Hepatocyte (in vitro differentiated cells): ENCODE measurements at regions not wholly inside any gene's neighbourhood (a gene's known extent, or its start where the extent isn't known, plus 50 kb on each side); places are given as distances from the start of the nearest gene placed in this dataset.

Source experiments
- EZH2 ChIP-seq: fragments of 200-600 bp; sonication (generic); IDR thresholded peaks from 2 replicates; pipeline ENCODE4 v1.6.1; 2016; ENCODE audit warnings: antibody characterized with exemption, mild to moderate bottlenecking, borderline replicate concordance
- TF ChIP-seq, protein P1 (sequence below): fragments of 200-600 bp; sonication (generic); IDR thresholded peaks from 2 replicates; pipeline ENCODE4 v1.5.1; 2016; ENCODE audit warnings: antibody characterized with exemption, mild to moderate bottlenecking; ENCODE audit not compliant: poor library complexity

DNA sequence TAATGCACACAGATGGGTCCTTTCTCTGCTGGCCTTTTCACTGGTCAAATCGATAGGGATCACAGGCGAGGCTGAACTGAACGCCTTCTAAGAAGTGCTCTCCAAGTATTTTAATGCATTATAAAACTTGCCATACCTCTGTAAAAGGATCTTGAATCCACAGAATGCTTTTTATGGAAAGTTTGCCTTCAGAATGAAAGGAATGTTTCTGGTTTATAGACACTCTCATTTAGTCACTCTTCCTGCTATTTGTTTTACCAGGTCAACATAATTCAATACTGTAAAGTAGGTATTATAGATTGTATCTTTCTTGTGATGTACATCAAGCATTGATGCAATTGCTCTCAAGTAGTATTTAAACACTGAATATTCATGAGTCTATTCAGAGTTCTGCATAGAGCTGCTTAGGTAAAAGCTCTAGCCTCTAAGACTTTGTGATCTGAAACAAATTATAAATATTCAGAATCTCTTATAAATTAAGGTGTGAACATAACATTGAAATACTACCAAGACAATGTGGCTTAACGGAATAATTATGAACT lies 308.4 kb downstream of the ISL1 start:
- TF ChIP-seq, protein P1, sequence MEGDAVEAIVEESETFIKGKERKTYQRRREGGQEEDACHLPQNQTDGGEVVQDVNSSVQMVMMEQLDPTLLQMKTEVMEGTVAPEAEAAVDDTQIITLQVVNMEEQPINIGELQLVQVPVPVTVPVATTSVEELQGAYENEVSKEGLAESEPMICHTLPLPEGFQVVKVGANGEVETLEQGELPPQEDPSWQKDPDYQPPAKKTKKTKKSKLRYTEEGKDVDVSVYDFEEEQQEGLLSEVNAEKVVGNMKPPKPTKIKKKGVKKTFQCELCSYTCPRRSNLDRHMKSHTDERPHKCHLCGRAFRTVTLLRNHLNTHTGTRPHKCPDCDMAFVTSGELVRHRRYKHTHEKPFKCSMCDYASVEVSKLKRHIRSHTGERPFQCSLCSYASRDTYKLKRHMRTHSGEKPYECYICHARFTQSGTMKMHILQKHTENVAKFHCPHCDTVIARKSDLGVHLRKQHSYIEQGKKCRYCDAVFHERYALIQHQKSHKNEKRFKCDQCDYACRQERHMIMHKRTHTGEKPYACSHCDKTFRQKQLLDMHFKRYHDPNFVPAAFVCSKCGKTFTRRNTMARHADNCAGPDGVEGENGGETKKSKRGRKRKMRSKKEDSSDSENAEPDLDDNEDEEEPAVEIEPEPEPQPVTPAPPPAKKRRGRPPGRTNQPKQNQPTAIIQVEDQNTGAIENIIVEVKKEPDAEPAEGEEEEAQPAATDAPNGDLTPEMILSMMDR: no peak
- no peak for TF ChIP-seq EZH2
